AG09309 (cell line): ENCODE measurements at regions not wholly inside any gene's neighbourhood (a gene's known extent, or its start where the extent isn't known, plus 50 kb on each side); places are given as distances from the start of the nearest gene placed in this dataset.
"Not testable (repeated sequence)": the region's sequence is repeated elsewhere in the genome, so short reads cannot be mapped to it uniquely, and the experiment has no call there.

ENCODE experiments used
- DNase-seq: peaks from one replicate; pipeline ENCODE4 v3.0.0-alpha.2; 2010; ENCODE audit warnings: low read depth
- H3K4me3 ChIP-seq: 2 replicates; pipeline ENCODE4 v1.5.1; 2011; ENCODE audit warnings: mild to moderate bottlenecking, low read depth, low read length, moderate library complexity; ENCODE audit not compliant: control insufficient read depth
- TF ChIP-seq, protein P1 (sequence below): IDR thresholded peaks from 2 replicates; pipeline ENCODE4 v1.5.1; 2011; ENCODE audit warnings: mild to moderate bottlenecking, low read depth, low read length, inconsistent platforms; ENCODE audit not compliant: insufficient read depth, control insufficient read depth; ENCODE audit errors: missing control alignments

DNA sequence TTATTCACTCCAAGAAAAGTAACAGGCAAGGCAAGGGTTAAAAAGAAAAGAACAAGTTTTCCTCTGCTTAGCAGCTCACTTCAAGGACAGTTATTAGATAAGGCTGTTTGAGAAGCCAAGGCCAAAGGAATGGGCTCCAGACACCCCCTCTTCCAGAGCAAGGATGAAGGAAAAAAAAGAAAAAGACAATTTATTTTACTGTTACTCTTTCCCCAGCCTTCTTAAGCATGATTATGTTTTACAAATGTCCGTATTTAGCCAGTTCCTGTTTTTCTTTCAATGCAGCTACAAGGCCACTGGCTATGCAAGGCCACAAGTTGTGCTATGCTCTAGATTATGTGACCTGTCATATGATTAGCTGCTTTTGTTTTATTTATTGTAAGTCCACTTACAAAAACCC is 106.5 kb upstream of the SIMC1 start:
- no peak for DNase-seq
- no peak overlapping the region for H3K4me3 ChIP-seq
- TF ChIP-seq, protein P1, sequence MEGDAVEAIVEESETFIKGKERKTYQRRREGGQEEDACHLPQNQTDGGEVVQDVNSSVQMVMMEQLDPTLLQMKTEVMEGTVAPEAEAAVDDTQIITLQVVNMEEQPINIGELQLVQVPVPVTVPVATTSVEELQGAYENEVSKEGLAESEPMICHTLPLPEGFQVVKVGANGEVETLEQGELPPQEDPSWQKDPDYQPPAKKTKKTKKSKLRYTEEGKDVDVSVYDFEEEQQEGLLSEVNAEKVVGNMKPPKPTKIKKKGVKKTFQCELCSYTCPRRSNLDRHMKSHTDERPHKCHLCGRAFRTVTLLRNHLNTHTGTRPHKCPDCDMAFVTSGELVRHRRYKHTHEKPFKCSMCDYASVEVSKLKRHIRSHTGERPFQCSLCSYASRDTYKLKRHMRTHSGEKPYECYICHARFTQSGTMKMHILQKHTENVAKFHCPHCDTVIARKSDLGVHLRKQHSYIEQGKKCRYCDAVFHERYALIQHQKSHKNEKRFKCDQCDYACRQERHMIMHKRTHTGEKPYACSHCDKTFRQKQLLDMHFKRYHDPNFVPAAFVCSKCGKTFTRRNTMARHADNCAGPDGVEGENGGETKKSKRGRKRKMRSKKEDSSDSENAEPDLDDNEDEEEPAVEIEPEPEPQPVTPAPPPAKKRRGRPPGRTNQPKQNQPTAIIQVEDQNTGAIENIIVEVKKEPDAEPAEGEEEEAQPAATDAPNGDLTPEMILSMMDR = no peak

DNA sequence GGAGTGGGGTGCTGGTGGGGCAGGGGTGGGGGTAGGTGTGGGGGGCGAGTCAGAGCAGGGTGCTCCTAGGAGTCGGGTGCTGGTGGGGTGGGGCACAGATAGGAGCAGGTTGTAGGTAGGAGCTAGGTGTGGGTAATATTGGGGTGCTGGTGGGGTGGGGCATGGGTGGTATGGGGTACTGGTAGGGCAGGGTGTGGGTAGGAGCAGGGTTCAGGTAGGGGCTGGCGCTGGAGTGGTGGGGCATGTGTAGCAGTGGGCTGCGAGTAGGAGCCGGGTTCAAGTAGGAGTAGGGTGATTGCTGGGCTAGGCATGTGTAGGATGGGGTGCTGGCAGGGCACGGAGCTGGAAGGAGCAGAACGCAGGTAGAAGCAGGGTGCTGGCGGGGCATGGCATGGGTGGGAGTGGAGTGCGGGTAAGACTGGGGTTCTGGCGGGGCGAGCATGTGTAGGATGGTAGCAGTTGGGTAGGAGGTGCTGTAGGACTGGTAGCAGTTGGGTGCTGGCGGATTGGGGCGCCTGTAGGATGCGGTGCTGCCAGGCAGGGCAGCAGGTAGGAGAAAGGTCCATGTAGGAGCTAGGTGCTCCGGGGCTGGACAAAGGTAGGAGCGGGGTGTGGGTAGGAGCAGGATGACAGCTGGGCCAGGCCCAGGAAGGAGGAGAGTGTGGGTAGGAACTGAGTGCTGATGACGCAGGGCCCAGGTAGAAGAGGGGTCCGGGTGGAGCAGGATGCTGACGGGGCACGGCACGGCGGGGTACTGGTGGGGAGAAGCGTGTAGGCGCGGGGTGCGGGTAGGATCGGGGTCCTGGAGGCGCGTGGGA is 105.5 kb upstream of the SIMC1 start:
- no peak overlapping the region for H3K4me3 ChIP-seq
- TF ChIP-seq, protein P1 = no peak
- no peak for DNase-seq

DNA sequence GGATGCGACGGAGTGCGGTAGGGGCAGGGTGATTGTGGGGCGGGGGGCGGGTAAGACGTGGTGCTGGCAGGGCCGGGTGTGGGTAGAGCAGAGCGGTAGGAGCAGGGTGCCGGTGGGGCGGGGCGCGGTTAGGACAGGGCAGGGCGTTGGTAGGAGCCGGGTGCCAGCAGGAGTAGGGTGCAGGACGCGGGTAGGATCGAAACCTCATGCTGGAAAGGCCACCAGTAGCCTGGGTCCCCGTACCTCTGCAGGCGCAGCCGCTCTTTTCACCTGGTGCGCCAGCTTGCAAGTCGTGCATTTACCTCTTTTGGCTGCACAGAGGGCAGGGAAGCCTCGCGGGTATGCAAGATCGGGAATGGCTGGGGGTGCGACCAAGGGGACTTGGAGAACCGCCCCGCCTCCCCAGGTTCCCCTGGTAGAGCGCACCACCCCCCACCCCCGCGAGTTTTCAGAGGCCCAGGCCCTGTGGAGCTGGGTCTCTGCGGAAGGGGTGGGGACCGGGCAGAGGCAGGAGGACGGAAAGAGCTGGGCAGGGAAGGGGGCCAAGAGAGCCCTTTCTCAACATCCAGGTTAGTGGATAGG is 104.8 kb upstream of the SIMC1 start:
- no peak overlapping the region for H3K4me3 ChIP-seq
- TF ChIP-seq, protein P1 = no peak
- no peak for DNase-seq

DNA sequence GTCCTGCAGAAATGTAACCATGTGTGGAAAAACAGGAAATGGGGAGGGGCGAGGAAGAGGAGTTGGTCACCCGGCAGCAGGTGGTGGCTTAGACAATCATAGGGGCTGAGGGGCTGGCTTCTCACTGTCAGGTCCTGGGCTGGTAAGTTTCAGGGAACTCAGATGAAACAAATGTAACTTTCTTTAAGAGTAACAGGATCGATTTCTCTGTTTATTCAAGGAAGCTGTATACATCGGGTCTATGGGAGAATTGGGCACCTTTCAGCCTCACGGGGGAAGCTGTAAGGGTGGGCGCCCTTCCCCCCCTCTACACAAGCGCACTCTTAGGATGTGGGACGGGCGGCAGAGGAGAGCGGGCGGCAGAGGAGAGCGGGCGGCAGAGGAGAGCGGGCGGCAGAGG is 104.3 kb upstream of the SIMC1 start:
- no peak for DNase-seq
- no peak overlapping the region for H3K4me3 ChIP-seq
- TF ChIP-seq, protein P1 = no peak

- TF ChIP-seq, protein P1 = no peak
- no peak for DNase-seq
- H3K4me3 ChIP-seq = no peak overlapping the region
Observed at GRCh38 chr5:176134529-176135223, 103.5 kb upstream of the SIMC1 start.

- DNase-seq, H3K4me3 ChIP-seq: not testable (repeated sequence)
Observed at GRCh38 chr5:176140138-176140537, 98.1 kb upstream of the SIMC1 start.

DNA sequence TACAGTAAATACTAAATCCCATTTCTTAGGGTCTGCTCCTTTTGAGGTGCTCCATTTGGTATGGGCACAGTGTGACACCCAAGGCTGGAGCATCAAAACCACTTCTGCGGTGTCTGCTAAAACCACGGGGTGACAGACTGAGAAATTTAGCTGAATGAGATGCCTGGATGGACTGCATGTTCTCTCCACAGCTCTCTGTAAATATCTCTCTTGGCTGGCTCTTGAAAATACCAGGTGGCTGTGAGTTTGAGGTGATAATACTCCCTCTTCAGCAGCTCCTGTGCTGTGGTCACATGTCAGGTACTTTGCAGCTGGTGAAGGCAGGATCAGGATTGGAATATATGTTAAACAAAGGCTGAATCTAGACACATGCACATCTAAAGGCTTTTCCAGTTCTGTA is 93.7 kb upstream of the SIMC1 start:
- H3K4me3 ChIP-seq = no peak overlapping the region
- no peak for DNase-seq
- TF ChIP-seq, protein P1 = no peak

GRCh38 chr5:176149948-176150347 is 88.3 kb upstream of the SIMC1 start:
- not testable (repeated sequence) for H3K4me3 ChIP-seq, DNase-seq
